Transverse colon (tissue), 4 donors: ENCODE measurements at regions not wholly inside any gene's neighbourhood (a gene's known extent, or its start where the extent isn't known, plus 50 kb on each side); places are given as distances from the start of the nearest gene placed in this dataset.

Source experiments
- DNase-seq: peaks from one replicate; pipeline ENCODE4 v3.0.0-alpha.2; 2019
- H3K27ac ChIP-seq, 4 donors: fragments of 200-600 bp; sonication (generic); 2 replicates each; pipeline ENCODE4 v1.5.1; 2016 to 2018; ENCODE audit warnings: inconsistent platforms in 4 of 4
- H3K27me3 ChIP-seq: fragments of 200-600 bp; sonication (generic); 2 replicates; pipeline ENCODE4 v1.5.1; 2017; ENCODE audit warnings: inconsistent platforms
- H3K36me3 ChIP-seq, 4 donors: fragments of 200-600 bp; sonication (generic); 2 replicates each; pipeline ENCODE4 v1.5.1; 2017 to 2019; ENCODE audit warnings: inconsistent platforms in 4 of 4
- H3K4me1 ChIP-seq, 4 donors: fragments of 200-600 bp; sonication (generic); 2 replicates each; pipeline ENCODE4 v1.5.1; 2017 to 2020; ENCODE audit warnings: inconsistent platforms in 4 of 4
- H3K4me3 ChIP-seq, 4 donors: fragments of 200-600 bp; sonication (generic); 1 replicate in 1 of 4; 2 replicates in 3 of 4; pipeline versions ENCODE4 v1.5.1 to v1.6.1; 2017 to 2019; ENCODE audit warnings: inconsistent platforms in 4 of 4
- H3K9me3 ChIP-seq, 2 donors: fragments of 200-600 bp; sonication (generic); 2 replicates each; pipeline ENCODE4 v1.5.1; 2017 to 2019; ENCODE audit warnings: inconsistent platforms in 2 of 2
- EP300 ChIP-seq: sonication (generic); formaldehyde crosslinking; IDR thresholded peaks from one replicate; pipeline ENCODE4 v1.6.1; 2017; ENCODE audit warnings: antibody characterized with exemption, low read depth
- POLR2A ChIP-seq: fragments of 450-650 bp; IDR thresholded peaks from one replicate; pipeline ENCODE4 v1.6.1; 2016; ENCODE audit warnings: antibody characterized with exemption, mild to moderate bottlenecking, moderate library complexity
- POLR2AphosphoS5 ChIP-seq, 3 donors: sonication (generic); formaldehyde crosslinking; IDR thresholded peaks; one replicate each; pipeline ENCODE4 v1.6.1; 2016; ENCODE audit warnings: antibody characterized with exemption in 3 of 3
- WGBS, 2 donors: methylation state at CpG; one replicate each; pipeline ENCODE4 v1.1.5; 2018; ENCODE audit warnings: low coverage in 1 of 2; 5-methylcytosine and 5-hydroxymethylcytosine counted together
- in situ Hi-C, 4 donors: fragments of 200-750 bp; cut with MboI; loops; one replicate each; pipeline versions ENCODE4 v1.15.0 to v1.15.1; 2017; ENCODE audit warnings: low sequenced_read_pairs in 3 of 4, low pct_ligation_motif_present in 1 of 4, low pct_unique_long_range_greater_than_20kb in 1 of 4
- intact Hi-C: fragments of 100-400 bp; cut with DNase I; formaldehyde crosslinking; loops from one replicate; pipeline ENCODE4 v1.15.1; 2023; ENCODE audit warnings: low total_unique reads
- TF ChIP-seq, protein P1 (sequence below), 5 experiments: fragments of 200-600 bp in 3 of 5; fragments of 450-650 bp in 2 of 5; sonication (generic) in 3 of 5; IDR thresholded peaks; 1 replicate in 2 of 5; 2 replicates in 3 of 5; pipeline ENCODE4 v1.5.1; 2016 to 2017; ENCODE audit warnings: antibody characterized with exemption in 5 of 5, inconsistent platforms in 3 of 5, mild to moderate bottlenecking in 2 of 5, moderate library complexity in 1 of 5

- Histone ChIP-seq H3K27me3 (no peaks in the 10 kb centered on the region), H3K4me1 (no peaks in the 10 kb centered on the region), H3K9me3 (no peaks in the 10 kb centered on the region), H3K36me3 (no peaks in the 10 kb centered on the region), H3K4me3 (peak overlapping the region in 1 of 4 donors; percentile 32), H3K27ac (no peak overlapping the region)
- in situ Hi-C loops: loop anchor here in 1 of 4 donors (25.0 kb wide), 1 partner anchor 134 kb away; no protein-coding TSS in a partner anchor
- no peak for TF ChIP-seq POLR2A
- TF ChIP-seq, protein P1, sequence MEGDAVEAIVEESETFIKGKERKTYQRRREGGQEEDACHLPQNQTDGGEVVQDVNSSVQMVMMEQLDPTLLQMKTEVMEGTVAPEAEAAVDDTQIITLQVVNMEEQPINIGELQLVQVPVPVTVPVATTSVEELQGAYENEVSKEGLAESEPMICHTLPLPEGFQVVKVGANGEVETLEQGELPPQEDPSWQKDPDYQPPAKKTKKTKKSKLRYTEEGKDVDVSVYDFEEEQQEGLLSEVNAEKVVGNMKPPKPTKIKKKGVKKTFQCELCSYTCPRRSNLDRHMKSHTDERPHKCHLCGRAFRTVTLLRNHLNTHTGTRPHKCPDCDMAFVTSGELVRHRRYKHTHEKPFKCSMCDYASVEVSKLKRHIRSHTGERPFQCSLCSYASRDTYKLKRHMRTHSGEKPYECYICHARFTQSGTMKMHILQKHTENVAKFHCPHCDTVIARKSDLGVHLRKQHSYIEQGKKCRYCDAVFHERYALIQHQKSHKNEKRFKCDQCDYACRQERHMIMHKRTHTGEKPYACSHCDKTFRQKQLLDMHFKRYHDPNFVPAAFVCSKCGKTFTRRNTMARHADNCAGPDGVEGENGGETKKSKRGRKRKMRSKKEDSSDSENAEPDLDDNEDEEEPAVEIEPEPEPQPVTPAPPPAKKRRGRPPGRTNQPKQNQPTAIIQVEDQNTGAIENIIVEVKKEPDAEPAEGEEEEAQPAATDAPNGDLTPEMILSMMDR (IDR thresholded peaks at IDR 0.05): peak in 3 of 5 experiments; percentile 7 to 9 (median 7)
- intact Hi-C loops: no loop called here
- no CpG with 5 or more reads among the region's 15 CpGs for WGBS, 2 donors
- no peak for DNase-seq
Observed at GRCh38 chrY:19503092-19503449, 241.5 kb downstream of the KDM5D start.

- no peaks in the 10 kb centered on the region for H3K36me3 ChIP-seq
- 20% methylated on average over 1 of the region's 40 CpGs; no CpG with 5 or more reads in 1 of the 2 donors for WGBS, 2 donors
- no peaks in the 10 kb centered on the region for H3K27me3 ChIP-seq
- no peak for TF ChIP-seq POLR2A
- TF ChIP-seq POLR2AphosphoS5 (IDR thresholded peaks at IDR 0.05): no peak
- TF ChIP-seq EP300: no peak
- TF ChIP-seq, protein P1 (IDR thresholded peaks at IDR 0.05): no peak
- H3K4me1 ChIP-seq: no peaks in the 10 kb centered on the region
- in situ Hi-C loops (loop anchor here in 1 of 4 donors (25.0 kb wide), 1 partner anchor 135 kb away; no protein-coding TSS in a partner anchor), intact Hi-C loops (no loop called here)
- peak overlapping the region in 1 of 4 donors; percentile 32 for H3K4me3 ChIP-seq
- no peak for DNase-seq
- no peak overlapping the region for H3K27ac ChIP-seq
- H3K9me3 ChIP-seq: no peaks in the 10 kb centered on the region
Observed at GRCh38 chrY:19502169-19503091, 242.1 kb downstream of the KDM5D start.

- Histone ChIP-seq H3K36me3 (no peaks in the 10 kb centered on the region), H3K9me3 (no peaks in the 10 kb centered on the region), H3K27me3 (no peaks in the 10 kb centered on the region), H3K4me3 (no peak overlapping the region), H3K4me1 (no peaks in the 10 kb centered on the region), H3K27ac (no peak overlapping the region)
- WGBS, 2 donors: no CpG with 5 or more reads among the region's 5 CpGs
- no peak for DNase-seq
- intact Hi-C loops (no loop called here), in situ Hi-C loops (no loop called here)
- TF ChIP-seq POLR2A (no peak), POLR2AphosphoS5 (IDR thresholded peaks at IDR 0.05) (no peak), EP300 (no peak)
- TF ChIP-seq, protein P1 (IDR thresholded peaks at IDR 0.05): no peak
Observed at GRCh38 chrY:19498556-19498955, 246.0 kb downstream of the KDM5D start.

GRCh38 chrY:19487494-19487893, 257.0 kb downstream of the KDM5D start:
- H3K36me3 ChIP-seq: no peaks in the 10 kb centered on the region
- no peaks in the 10 kb centered on the region for H3K27me3 ChIP-seq
- H3K9me3 ChIP-seq: no peaks in the 10 kb centered on the region
- WGBS, 2 donors: 67% methylated on average over 1 of the region's 3 CpGs; no CpG with 5 or more reads in 1 of the 2 donors
- DNase-seq: no peak
- TF ChIP-seq EP300 (no peak), POLR2AphosphoS5 (IDR thresholded peaks at IDR 0.05) (no peak), POLR2A (no peak)
- TF ChIP-seq, protein P1 (IDR thresholded peaks at IDR 0.05): no peak
- no peaks in the 10 kb centered on the region for H3K4me1 ChIP-seq
- intact Hi-C loops (no loop called here), in situ Hi-C loops (no loop called here)
- no peak overlapping the region for H3K4me3 ChIP-seq
- H3K27ac ChIP-seq: no peak overlapping the region
